HEK293 (cell line): ENCODE measurements at regions not wholly inside any gene's neighbourhood (a gene's known extent, or its start where the extent isn't known, plus 50 kb on each side); places are given as distances from the start of the nearest gene placed in this dataset.

Experiments
- CTCF ChIP-seq: fragments of 450-650 bp; formaldehyde crosslinking; IDR thresholded peaks from 2 replicates; pipeline ENCODE4 v1.5.1; 2016; ENCODE audit warnings: missing biosample characterization, missing genetic modification characterization
- PBX3 ChIP-seq: sonication (generic); formaldehyde crosslinking; IDR thresholded peaks from 2 replicates; pipeline ENCODE4 v1.8.1; 2022; ENCODE audit warnings: mild to moderate bottlenecking, moderate library complexity, missing genetic modification reagents
- PRDM1 ChIP-seq: fragments of 450-650 bp; formaldehyde crosslinking; IDR thresholded peaks from 2 replicates; pipeline ENCODE4; 2016; ENCODE audit warnings: missing biosample characterization, missing genetic modification characterization
- ZBTB48 ChIP-seq: fragments of 450-650 bp; formaldehyde crosslinking; IDR thresholded peaks from 2 replicates; pipeline ENCODE4 v1.5.1; 2016; ENCODE audit warnings: missing biosample characterization, missing genetic modification characterization
- ZFP3 ChIP-seq: fragments of 450-650 bp; formaldehyde crosslinking; IDR thresholded peaks from 2 replicates; pipeline ENCODE4 v1.5.1; 2016; ENCODE audit warnings: low read depth, missing biosample characterization, missing genetic modification characterization
- ZNF654 ChIP-seq: fragments of 450-650 bp; formaldehyde crosslinking; IDR thresholded peaks from 2 replicates; pipeline ENCODE4 v1.5.1; 2016; ENCODE audit warnings: low read depth, missing biosample characterization, missing genetic modification characterization
- ZNF843 ChIP-seq: fragments of 450-650 bp; formaldehyde crosslinking; IDR thresholded peaks from 2 replicates; pipeline ENCODE4 v1.5.1; 2016; ENCODE audit warnings: missing biosample characterization, missing genetic modification characterization

DNA sequence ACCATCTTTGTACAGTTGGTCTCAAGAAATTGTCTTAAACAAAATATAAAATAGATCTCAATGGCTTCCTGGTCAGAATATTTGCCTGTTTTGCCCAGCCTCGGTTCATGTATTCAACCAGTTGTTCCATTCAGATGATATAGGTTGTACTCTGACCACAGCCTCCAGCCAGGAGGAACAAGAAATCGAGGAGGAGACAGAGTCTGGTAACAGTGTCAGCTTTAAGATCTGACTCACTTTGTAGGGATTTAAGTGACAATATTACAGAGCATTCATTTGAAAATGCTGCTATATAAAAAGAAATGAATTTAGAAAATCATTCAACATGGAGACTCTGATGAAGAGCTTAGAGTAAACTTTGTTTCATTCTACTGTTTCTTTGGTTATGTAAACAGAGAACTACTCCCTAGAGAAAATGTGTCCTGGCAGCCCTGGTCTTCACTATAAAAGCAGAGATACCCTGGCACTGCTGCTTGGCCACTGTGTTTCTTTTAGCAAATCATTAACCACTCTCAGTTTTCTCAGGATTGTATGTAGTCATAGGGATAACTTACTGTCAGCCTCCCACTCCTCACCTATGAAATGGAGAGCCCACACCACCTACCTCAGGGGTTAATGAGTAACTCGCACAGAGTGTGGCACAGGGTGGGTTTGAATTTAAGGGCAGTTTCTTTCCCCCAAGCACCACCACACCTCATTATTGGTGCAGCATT, 53.5 kb downstream of the PAGE2 start:
- TF ChIP-seq CTCF (tag by site-specific recombination) (no peak), ZNF843 (tag by site-specific recombination) (no peak), PRDM1 (tag by site-specific recombination) (no peak), ZFP3 (tag by site-specific recombination) (no peak), ZBTB48 (tag by site-specific recombination) (no peak), PBX3 (no peak), ZNF654 (tag by site-specific recombination) (no peak)
